NCI-H2196 treated with DMSO at 0.1 percent for 48 hours (cell line): ENCODE measurements at regions not wholly inside any gene's neighbourhood (a gene's known extent, or its start where the extent isn't known, plus 50 kb on each side); places are given as distances from the start of the nearest gene placed in this dataset.

ENCODE experiments used
- DNase-seq: peaks from one replicate; lab custom pipeline; 2025; ENCODE audit not compliant: unreplicated experiment; lab: John Stamatoyannopoulos, UW

DNA sequence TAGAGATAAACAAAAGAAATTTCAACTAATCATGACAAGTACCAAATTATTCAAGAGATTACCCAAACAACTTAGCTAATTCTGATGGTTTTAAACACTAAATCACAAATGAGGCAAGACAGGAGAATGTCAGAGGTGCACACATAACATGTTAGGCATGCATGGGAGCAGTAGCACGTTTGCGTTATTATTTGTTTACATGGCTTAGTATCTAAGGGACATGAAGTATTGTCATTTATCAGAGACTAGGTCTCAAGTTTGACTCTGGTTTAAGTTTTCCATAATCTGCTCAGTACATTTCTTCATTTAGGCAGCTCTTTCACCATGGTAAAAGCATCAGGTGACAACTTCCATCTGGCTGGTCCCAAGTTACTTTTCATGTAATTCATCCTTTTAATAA, 244.1 kb upstream of the TNC start:
- DNase-seq = no peak

DNA sequence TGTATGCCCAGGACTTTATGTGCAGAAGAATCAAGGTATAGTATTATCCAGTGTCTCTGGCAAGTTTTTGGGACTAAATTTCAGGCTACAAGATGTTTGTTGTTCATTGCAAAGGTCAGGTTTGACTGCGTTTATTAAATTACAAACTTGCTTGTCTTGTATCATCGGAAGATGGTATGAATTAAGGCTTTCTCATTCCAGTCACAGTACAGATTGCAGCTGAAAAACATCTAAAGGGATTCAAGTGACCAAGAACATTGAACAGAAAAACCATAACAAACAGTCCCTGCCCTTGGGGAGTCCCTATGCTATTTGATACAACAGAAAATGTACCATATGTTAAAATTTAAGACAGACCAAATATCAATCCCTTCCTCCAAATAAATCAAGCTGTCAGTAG, 244.7 kb upstream of the TNC start:
- DNase-seq = no peak

DNA sequence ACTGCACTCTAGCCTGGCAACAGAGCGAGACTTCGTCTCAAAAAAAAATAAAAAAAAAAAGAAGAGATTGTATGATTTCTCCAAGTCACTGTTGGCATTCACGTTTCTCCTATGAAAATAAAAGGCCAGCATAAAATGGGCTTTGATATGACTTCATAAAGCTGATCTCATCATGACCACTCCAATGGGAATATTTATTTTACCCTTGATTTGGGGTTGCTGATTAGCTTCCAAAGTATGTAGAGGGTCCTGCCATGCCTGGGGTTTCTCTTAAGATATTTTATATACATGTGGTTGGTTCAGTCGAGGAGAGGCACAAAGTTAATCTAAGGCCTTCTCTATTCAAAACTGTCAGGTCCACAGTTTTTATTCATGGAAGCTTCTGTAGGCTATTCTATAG, 247.0 kb upstream of the TNC start:
- DNase-seq = no peak

GRCh38 chr9:115367321-115367720, 249.4 kb upstream of the TNC start:
- DNase-seq = no peak

- DNase-seq = no peak
These were observed 250.0 kb upstream of the TNC start for GRCh38 chr9:115367780-115368525.

GRCh38 chr9:115369322-115369957, 251.5 kb upstream of the TNC start:
- DNase-seq = no peak

- no peak for DNase-seq
These were observed 255.2 kb upstream of the TNC start for GRCh38 chr9:115373000-115373709.

GRCh38 chr9:115373710-115374045, 255.7 kb upstream of the TNC start:
- DNase-seq = no peak

DNA sequence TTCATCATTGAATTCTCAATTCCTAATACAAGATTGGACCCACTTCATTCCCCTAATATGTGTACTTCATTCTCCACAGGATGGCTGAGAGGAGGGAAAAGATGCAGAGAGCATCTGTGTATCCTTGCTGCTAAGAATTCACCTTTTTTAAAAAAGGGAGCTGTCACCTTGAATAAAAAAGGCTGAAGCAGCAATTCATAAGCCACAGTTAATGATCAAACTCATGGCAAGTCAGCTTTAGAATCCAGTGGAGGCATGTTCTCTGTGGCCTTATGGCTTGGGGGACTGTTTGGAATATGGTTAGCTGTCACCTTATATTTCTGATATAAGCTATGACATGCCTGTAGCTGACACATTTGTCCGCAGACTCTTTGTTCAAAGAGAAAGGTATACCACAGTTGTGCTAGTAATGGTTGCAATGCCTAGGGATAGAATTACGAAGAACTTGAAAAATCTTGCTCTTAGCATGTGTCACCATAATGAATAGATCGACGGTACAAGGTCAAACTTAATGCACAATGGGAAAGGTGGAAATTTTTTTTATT, 256.8 kb upstream of the TNC start:
- no peak for DNase-seq

DNA sequence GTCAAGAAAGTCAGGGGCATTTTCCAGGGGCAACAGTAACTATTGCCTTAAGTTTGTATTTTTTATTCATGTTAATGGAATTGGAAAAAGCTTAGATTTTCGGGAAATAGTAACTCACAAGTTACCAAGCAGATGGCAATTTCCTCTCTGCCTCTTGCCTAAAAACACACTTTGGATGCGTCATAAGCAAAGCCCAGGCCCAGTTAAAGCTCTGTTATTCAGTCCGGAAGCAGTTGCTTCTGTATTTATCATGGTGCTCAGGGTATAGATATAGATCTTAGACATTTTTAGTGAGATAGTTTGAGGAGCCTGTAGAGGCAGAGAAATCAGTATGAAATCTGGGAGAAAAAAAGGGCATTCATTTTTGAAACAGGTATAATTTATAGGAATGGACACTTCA, 260.3 kb upstream of the TNC start:
- no peak for DNase-seq

- no peak for DNase-seq
These were observed 260.8 kb upstream of the TNC start for GRCh38 chr9:115378758-115379157.

GRCh38 chr9:115379719-115380118, 261.8 kb upstream of the TNC start:
- no peak for DNase-seq

DNA sequence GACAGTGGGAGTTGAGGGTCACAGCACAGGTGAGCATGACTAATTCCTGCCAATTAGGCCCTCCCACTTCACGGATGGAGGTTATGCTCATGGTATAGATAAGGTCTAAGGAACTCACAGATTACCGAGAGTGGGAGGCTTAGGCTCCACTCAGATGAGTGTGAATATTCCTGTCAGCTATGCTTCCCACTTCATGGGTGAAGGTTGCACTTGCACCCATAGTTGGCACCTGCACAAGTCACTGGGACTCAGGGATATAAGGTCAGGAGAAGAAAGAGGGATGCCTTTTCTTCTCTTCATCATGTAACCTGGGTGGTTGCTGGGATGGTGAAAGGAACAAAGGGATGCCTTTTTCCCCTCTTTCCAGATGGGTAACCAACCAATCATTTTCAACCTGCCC, 264.9 kb upstream of the TNC start:
- no peak for DNase-seq

DNA sequence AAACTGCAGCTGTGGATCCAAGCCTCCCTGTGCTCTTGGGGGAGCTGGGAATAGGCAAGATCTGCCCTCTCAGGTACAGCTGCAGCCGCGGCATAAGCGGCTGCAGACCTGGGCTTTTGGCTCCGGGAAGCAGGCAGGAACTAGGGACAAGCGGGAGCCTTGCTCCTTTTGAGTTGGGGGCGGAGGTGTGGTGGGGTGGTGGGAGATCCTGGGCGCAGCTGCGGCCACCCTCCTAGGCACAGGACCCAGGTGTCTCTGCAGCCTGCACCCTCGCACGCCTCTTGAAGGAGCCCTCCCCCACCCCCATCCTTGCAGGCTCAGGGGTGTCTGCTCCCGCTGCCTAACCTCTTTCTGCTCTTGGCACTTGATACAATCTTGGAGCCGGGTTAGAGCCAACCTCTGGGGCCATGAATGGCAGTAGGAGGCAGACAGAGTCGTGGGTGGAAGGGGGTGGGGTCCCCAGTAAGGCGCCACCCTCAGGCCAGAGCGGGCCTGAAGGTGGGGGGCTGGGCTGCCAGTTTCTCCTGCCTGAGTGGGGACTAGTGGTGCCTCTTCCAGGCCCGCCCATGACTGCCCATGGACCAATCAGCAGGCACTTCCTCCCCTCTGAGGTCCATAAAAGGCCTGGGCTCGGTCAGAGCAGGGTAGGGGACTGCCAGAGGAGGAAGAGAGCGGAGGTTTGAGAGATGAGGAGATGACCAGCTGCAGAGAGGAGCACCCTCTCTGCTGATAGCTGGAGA, 267.6 kb upstream of the TNC start:
- no peak for DNase-seq

GRCh38 chr9:115386963-115387770, 269.2 kb upstream of the TNC start:
- DNase-seq = no peak

GRCh38 chr9:115391168-115391825, 273.3 kb upstream of the TNC start:
- DNase-seq = no peak

DNA sequence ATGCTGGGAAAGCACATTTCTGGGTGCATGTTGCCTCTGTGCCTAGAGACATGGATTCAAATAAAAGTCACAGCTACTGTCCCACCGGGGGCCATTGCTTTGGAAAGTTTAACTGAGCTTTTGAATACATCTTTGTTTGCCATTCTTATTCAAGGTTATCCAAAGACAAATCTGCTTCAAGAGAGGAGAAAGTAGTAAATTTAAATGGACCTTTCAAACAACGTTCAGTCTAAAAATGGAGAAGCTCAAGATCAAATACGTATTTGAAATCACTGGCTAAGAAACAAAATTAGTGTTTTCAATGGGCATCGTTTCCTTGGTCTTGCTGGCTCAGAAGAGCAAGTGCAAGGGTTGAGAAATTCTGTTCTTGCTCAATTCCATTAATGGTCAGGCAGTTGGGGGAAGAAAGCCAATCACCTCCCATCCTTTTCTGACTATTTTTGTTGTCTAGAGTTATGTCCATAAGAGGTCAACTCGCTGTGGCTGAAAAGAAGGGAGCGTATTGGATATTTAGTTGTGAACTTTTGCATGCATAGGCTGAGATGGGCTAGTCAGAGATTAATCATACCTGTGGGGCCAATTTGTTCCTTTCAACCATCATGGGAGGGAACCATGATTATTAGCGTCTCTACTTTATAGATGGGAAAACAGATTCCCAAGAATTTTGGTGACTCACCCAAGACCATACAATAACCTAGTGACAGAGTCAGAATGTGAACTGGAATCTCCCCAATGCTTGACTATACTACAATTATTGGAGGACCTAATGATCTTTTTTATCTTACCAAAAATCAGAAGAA, 276.2 kb upstream of the TNC start:
- no peak for DNase-seq

- peak; percentile 41 for DNase-seq
These were observed 277.6 kb upstream of the TNC start for GRCh38 chr9:115395511-115396021.

DNA sequence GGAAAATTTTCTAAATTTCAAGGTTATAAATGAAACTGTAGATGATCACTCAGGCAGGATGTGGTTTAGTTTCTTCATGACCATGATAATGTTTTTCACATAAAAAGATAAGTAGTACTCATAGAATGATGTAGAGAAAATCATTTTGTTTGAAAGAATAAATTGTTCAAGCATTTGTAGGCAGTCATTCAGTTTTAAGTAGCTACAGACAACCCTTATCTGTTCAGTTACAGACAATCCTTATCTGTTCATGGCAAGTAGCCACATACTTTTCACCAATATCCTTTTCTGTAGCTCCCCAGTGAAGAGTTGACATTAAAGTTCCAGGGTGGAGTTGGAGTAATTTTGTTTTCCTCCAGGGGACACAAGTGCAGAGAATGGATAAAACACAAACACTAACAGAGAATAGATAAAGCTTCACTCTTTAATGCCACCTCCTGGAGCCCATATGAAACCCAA, 278.1 kb upstream of the TNC start:
- peak; percentile 45 for DNase-seq
